GM19023 (cell line): ENCODE measurements at regions not wholly inside any gene's neighbourhood (a gene's known extent, or its start where the extent isn't known, plus 50 kb on each side); places are given as distances from the start of the nearest gene placed in this dataset.
"Not testable (repeated sequence)": the region's sequence is repeated elsewhere in the genome, so short reads cannot be mapped to it uniquely, and the experiment has no call there.

ENCODE experiments used
- ATAC-seq: cut with Tn5 transposase; IDR thresholded peaks from one replicate; pipeline ENCODE4 v1.9.1; 2021; ENCODE audit warnings: mild to moderate bottlenecking, moderate library complexity; ENCODE audit not compliant: unreplicated experiment

DNA sequence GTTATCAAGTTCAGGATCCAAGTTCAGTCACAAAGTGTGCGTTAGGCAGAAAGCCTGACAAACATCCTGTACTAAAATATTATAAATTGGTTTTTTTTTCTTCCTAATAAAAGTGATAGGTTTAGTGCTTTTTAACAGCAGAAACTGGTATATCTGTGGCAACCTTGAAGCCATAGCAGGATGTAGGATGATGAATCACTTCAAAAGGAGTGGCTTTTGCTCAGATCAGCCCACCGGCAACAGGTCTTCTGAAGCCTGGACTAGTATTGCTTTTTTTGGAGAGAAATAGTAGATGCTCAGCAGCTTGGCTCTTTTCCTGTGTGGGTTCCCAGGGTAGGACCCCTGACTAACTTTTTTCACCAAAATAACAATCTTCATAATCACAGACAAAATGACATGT lies 190.8 kb downstream of the EPM2A start:
- ATAC-seq = no peak

DNA sequence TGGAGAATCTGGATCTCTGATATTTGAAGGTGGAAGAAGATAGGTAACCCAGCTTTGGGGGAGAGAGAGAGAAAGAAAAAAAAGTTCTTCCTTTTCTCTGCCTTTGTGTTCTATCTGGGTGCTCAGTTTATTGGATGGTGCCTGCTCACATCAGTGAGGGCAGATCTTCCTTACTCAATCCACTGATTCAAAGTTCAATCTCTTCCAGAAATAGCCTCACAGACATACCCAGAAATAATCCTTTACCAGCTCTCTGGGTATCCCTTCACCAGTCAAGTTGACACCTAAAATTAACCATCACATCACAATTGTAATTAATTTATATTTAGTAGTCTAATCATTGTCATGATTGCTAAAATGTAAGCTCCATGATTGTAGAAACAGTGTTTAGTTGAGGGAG lies 189.1 kb downstream of the EPM2A start:
- no peak for ATAC-seq

DNA sequence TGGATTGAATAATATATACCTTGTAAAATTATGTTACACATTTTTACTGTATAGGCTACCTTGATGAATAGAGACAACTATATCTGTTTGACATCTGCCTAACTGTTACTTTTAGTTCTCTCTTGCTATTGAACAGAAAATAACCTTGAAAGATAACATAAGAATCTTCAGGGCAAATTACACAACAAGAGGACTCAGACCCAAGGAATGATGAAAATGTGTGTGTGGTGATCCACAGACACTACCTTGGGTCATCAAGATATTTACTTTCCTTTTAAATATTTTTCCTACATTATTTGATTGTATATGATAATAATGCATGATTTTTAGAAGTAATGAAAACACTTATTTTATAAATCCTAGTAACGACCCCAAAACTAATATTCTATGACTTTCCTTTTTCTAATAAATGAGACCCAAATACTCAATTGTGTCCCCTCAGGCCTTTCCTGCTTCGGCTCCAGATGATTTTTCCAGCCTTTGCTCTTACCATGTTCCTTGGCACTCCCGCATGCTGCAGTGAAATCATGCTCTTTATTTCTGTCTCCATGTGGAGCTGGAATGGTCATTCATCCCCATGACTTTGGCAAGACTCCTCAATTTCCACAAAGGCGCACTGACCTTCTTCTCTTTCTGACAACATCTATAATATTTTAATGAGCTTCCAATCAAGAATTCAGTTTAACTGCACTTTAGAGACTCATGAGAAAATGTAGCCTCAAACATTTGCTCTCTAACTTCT lies 187.6 kb downstream of the EPM2A start:
- no peak for ATAC-seq

DNA sequence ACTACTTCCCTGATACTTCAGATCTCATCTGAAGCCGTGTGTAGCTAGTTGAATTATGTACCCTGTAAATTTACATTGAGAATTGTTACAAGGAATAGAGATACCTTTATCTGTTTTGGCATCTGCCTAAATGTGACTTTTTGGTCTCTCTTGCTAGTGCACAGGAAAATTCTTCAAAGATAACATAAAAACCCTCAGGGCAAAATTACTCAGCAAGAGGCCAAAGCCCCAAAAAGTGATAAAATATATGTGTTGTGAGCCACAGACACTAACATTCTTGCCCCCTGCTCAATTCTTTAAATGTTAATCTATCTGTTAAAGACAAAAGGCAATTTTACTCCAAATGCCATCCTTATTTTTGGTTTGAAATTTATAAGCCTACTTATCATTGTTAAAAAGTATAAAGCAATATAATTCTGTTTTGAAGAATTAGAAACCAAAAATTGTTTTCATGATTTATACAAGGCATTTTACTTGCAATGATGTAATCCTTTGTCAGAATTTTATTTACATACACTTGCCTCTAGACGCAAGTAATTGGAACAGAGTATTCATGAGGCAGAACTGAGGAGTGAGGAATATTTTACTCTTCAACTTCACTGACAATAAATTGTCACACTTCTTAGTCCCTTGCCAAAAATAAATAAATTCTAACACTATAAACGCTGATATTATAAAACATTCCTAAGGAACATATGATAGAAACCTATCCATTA lies 186.2 kb downstream of the EPM2A start:
- ATAC-seq = no peak

- ATAC-seq = no peak
Observed at GRCh38 chr6:145551164-145551563, 184.2 kb downstream of the EPM2A start.

DNA sequence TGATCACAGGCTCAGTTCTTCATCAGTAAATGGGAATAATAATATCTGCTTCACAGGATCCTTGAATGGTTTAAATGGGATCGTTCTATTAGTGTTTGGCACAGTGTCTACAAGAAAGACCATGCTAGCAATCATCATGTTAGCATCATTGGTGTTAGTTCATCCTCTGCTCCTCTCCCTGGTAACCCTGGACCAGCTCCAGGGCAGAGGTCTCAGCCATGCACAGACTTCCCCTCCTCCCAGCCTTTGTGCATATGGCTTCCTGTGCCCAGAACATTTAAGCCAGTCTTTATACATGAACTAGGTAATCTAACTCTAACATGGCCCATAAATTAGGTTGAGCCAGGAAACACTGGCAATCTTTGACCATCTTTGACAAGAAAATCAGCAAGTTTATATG lies 180.2 kb downstream of the EPM2A start:
- ATAC-seq = no peak

- no peak for ATAC-seq
Observed at GRCh38 chr6:145557474-145557873, 177.8 kb downstream of the EPM2A start.

DNA sequence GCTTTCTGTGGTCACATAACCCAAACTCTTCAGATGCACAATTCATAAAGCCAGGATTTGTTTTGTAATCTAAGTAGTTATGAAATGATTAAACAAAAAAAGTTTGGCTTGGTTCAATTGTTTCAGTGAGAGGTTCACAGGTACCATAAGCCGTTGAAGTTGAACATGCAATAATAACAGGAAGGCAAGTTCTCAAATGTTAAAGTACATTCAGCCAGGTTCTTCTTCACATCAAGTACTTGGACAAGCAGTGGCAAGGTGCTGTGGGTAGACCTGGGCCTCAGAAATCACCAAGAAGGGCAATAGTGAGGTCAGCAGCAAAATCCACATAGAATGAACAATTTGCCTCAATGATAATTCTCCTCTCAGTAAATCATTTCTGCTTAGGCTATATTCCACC lies 175.5 kb downstream of the EPM2A start:
- ATAC-seq = no peak

GRCh38 chr6:145561095-145562072 lies 173.9 kb downstream of the EPM2A start:
- no peak for ATAC-seq

GRCh38 chr6:145562771-145563615 lies 172.3 kb downstream of the EPM2A start:
- ATAC-seq = no peak

DNA sequence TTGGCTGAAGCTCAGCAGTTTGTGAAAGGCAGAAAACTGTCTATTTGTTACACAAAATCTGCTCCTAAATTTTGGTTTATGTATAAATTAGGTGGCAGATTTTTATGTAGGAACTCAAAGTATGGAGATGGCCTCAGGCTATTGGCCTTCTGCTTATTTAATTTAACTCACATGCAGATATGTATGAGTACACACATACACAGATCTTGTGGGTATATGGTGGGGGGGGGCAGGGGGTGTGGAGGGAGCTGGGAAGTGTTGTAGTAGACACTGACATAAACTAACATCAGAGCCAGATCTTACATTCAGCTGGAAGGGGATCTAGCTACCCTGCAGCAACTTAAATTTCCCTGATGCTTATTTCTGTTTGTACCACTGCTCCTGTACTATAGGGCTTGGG lies 170.8 kb downstream of the EPM2A start:
- ATAC-seq = no peak

GRCh38 chr6:145567684-145568252 lies 167.6 kb downstream of the EPM2A start:
- ATAC-seq = no peak

GRCh38 chr6:145569140-145569539 lies 166.2 kb downstream of the EPM2A start:
- ATAC-seq = no peak

DNA sequence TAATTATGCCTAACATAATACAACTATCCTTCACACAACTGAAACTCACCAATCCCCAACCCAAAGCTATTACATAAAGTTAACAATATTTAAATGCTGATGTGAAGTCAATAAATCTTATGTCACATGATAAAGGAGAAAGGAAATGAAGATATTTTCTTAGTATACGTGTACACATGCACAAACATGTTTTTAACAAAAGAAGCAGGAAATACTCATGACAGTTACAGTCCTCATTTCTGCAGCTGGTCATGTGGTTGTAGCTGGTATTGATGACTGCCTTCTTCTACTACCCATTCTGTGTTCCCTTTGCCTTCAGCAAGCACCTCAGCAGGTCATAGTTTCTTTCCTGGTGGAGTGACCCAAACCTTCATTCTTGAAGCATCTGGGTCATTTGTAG lies 165.0 kb downstream of the EPM2A start:
- ATAC-seq = not testable (repeated sequence)

DNA sequence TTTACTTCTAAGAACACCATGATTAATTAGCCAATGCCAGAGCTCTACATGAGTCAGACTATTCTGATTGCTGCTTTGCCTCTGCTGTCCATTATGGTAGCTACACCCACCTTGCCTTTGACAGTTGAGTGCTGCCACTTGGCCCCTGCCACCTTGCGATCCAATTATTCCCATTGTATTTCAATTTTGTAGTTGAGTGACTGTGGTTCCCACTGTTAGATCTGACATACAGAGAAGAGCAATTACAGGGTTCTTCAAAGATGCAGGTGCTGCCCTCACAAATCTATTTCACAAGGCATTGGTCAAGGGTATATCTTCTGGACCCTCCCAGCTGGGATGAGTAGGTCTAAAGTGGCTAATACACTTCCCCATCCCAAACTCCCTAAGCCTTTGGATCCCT lies 161.1 kb downstream of the EPM2A start:
- ATAC-seq = not testable (repeated sequence)
